ENCODE measurements at regions not wholly inside any gene's neighbourhood (a gene's known extent, or its start where the extent isn't known, plus 50 kb on each side); places are given as distances from the start of the nearest gene placed in this dataset.

DNA sequence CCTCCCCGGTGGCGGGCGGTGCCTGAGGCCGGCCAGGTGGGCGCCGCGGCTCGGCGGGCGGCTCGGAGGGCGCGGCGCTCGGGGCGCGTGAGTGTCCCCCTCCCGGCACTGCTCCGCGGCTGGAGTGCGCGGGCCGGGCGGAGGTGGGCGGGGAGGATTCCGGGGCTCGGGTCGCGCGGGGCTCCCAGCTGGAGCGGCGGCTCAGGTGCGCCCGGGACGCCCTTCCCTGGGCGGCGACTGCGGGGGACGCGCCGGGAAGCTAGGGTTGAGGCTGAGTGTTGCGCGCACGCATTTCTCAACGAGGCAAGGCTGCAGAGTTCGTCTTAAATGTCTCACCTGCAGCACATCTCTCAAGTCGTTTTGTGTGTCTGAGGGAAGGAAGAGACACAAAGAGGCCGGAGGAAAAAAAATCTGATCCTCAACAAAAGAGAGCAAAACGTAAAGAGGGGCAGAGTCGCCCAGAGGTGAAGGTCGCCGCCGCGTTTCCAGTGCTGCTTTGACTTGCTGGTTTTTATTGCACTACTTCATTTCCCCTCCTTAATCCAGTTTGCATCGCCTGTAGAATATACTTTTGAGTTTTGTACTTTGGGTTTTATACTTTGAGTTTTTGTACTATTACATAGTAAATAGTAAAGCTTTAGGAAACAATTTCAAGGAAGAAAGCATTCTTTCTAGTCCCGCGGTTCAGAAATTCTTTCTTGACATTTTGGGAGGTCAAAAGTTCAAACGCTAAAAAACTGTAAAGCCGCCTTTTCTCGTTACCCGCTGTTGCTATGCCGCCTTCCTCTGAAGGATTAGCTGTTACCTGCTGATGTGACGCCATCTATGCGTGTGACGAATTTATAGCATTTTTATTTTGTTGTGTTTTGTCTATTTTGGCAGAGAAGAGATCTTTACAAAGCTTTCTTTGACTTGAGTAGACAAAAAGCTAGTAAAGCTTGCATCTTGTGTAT is 106.5 kb upstream of the STOX2 start:
- H3K36me3 ChIP-seq (ENCODE audit: control insufficient read depth, insufficient read depth, low read length), result no peaks in the 10 kb centered on the region
- no peak overlapping the region for H3K4me2 ChIP-seq (ENCODE audit: insufficient read depth, low read length)
- H3K27me3 ChIP-seq (ENCODE audit: control insufficient read depth in 2 of 2, insufficient read depth in 2 of 2, low read length in 2 of 2), result peaks cover 10 to 26% of the 10 kb centered on the region in 2 experiments; a peak in 4 of 5 replicates
- CTCF ChIA-PET (ENCODE audit: low intra/inter-chr PET ratio), result no interaction called here
- H3K4me3 ChIP-seq, result no peak overlapping the region
- FAIRE-seq (no peak), ATAC-seq (no peak), DNase-seq (ENCODE audit: extremely low read depth in 1 of 4, low spot score in 3 of 4) (no peak)
- H4K20me1 ChIP-seq (replicated peaks; ENCODE audit: control insufficient read depth, insufficient read depth, low read length), result no peaks in the 10 kb centered on the region
- no peak overlapping the region for H2AFZ ChIP-seq (ENCODE audit: low read depth, low read length)
- TF ChIP-seq ZNF668 (CRISPR knock-in tag; IDR thresholded peaks at IDR 0.05), result no peak
- TF ChIP-seq ZNF124 (CRISPR knock-in tag; IDR thresholded peaks at IDR 0.05), result no peak
- H3K79me2 ChIP-seq (ENCODE audit: control insufficient read depth, insufficient read depth, low read length), result no peaks in the 10 kb centered on the region
- POLR2A ChIA-PET, result no interaction called here
- H3K9ac ChIP-seq (ENCODE audit: insufficient read depth in 1 of 2, low read depth in 2 of 2, low read length in 2 of 2), result no peak overlapping the region
- BruUV-seq (replicated peaks), result no TSS peak
- 28% methylated on average over 59 of the region's 65 CpGs for WGBS (ENCODE audit: insufficient coverage, low coverage, missing lambda C conversion rate)
- no peaks in the 10 kb centered on the region for H3K9me3 ChIP-seq (replicated peaks; ENCODE audit: control insufficient read depth, insufficient read depth, low read depth, low read length)
- intact Hi-C loops (cut with micrococcal nuclease), result no loop called here
- peaks cover 0 to 11% of the 10 kb centered on the region in 2 experiments; a peak in 2 of 5 replicates for H3K4me1 ChIP-seq (replicated peaks in 1 of 2; ENCODE audit: control insufficient read depth in 2 of 2, insufficient read depth in 2 of 2, low read length in 2 of 2)
- in situ Hi-C loops (cut with MboI), result no loop called here
- no peaks in the 10 kb centered on the region for H3K9me1 ChIP-seq (ENCODE audit: control insufficient read depth, insufficient read depth, low read length)
- H3K27ac ChIP-seq (ENCODE audit: extremely low read depth, low read depth, low read length), result no peak overlapping the region

DNA sequence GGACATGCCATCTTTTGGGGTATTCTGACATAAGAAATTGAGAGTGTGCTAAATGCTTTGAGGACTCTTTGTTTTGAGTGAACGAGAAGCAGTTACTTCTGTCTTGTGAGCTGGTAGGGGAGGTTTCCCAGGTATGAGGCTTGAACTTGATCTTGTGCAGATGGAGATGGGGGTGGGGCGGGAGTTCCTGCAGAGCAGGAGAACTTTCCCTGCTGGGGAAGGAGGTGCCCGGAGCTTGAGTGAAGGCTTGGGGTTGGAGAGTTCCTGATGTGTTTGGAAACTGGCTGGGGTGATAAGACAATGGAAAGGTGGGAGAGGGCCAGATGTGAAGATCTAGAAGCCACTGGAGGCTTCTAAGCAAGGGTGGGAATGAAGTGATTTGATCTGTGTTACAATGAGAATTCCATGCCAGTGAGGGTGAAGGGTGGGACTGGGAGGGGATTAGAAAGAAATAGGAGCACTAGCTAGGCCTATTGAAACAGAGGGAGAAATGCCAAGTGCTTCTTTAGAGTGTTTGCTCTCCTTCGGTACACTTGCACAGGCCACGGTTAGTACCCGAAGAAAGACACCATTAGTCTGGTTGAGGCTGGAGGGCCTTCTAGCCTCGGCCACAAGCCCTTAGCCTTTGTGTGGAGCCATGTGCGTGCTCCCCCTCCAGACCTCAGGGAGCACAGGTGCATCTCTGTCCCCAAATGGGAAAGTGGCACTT is 103.5 kb upstream of the STOX2 start:
- Histone ChIP-seq H3K9me3 (replicated peaks; ENCODE audit: control insufficient read depth, insufficient read depth, low read depth, low read length) (no peaks in the 10 kb centered on the region), H3K36me3 (ENCODE audit: control insufficient read depth, insufficient read depth, low read length) (no peaks in the 10 kb centered on the region), H3K27me3 (ENCODE audit: control insufficient read depth in 2 of 2, insufficient read depth in 2 of 2, low read length in 2 of 2) (peaks cover 15 to 31% of the 10 kb centered on the region in 2 experiments; a peak in 4 of 5 replicates), H2AFZ (ENCODE audit: low read depth, low read length) (no peak overlapping the region), H3K4me1 (replicated peaks in 1 of 2; ENCODE audit: control insufficient read depth in 2 of 2, insufficient read depth in 2 of 2, low read length in 2 of 2) (peaks cover 0 to 11% of the 10 kb centered on the region in 2 experiments; a peak in 1 of 5 replicates), H3K9ac (ENCODE audit: insufficient read depth in 1 of 2, low read depth in 2 of 2, low read length in 2 of 2) (no peak overlapping the region), H4K20me1 (replicated peaks; ENCODE audit: control insufficient read depth, insufficient read depth, low read length) (no peaks in the 10 kb centered on the region), H3K4me3 (no peak overlapping the region), H3K79me2 (ENCODE audit: control insufficient read depth, insufficient read depth, low read length) (no peaks in the 10 kb centered on the region), H3K4me2 (ENCODE audit: insufficient read depth, low read length) (no peak overlapping the region), H3K27ac (ENCODE audit: extremely low read depth, low read depth, low read length) (no peak overlapping the region), H3K9me1 (ENCODE audit: control insufficient read depth, insufficient read depth, low read length) (no peaks in the 10 kb centered on the region)
- BruUV-seq (replicated peaks), result no TSS peak
- ChIA-PET POLR2A (no interaction called here), CTCF (ENCODE audit: low intra/inter-chr PET ratio) (no interaction called here)
- no peak for DNase-seq (ENCODE audit: extremely low read depth in 1 of 4, low spot score in 3 of 4)
- ATAC-seq, result no peak
- in situ Hi-C loops (cut with MboI) (no loop called here), intact Hi-C loops (cut with micrococcal nuclease) (no loop called here)
- no peak for FAIRE-seq
- WGBS (ENCODE audit: insufficient coverage, low coverage, missing lambda C conversion rate), result 1% methylated on average over 8 of the region's 8 CpGs
- TF ChIP-seq GABPA (tag; conservative IDR thresholded peaks at IDR 0.05; ENCODE audit: low read depth) (no peak), E2F3 (CRISPR knock-in tag; IDR thresholded peaks at IDR 0.05) (no peak), GTF2E2 (tag; IDR thresholded peaks at IDR 0.05) (no peak), PHF21A (IDR thresholded peaks at IDR 0.05; ENCODE audit: borderline replicate concordance, low read depth) (no peak), PRMT5 (CRISPR knock-in tag; IDR thresholded peaks at IDR 0.05) (no peak), ZNF274 (IDR thresholded peaks at IDR 0.05; ENCODE audit: borderline replicate concordance, low read depth, low read length) (no peak), POLR2AphosphoS2 (IDR thresholded peaks at IDR 0.05; ENCODE audit: low read length) (no peak), HNRNPK (IDR thresholded peaks at IDR 0.05; ENCODE audit: low read depth, low read length, poor library complexity, severe bottlenecking) (no peak)
- TF ChIP-seq, protein P1, sequence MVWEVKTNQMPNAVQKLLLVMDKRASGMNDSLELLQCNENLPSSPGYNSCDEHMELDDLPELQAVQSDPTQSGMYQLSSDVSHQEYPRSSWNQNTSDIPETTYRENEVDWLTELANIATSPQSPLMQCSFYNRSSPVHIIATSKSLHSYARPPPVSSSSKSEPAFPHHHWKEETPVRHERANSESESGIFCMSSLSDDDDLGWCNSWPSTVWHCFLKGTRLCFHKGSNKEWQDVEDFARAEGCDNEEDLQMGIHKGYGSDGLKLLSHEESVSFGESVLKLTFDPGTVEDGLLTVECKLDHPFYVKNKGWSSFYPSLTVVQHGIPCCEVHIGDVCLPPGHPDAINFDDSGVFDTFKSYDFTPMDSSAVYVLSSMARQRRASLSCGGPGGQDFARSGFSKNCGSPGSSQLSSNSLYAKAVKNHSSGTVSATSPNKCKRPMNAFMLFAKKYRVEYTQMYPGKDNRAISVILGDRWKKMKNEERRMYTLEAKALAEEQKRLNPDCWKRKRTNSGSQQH (CRISPR knock-in tag; IDR thresholded peaks at IDR 0.05), result no peak
- TF ChIP-seq, protein P2, sequence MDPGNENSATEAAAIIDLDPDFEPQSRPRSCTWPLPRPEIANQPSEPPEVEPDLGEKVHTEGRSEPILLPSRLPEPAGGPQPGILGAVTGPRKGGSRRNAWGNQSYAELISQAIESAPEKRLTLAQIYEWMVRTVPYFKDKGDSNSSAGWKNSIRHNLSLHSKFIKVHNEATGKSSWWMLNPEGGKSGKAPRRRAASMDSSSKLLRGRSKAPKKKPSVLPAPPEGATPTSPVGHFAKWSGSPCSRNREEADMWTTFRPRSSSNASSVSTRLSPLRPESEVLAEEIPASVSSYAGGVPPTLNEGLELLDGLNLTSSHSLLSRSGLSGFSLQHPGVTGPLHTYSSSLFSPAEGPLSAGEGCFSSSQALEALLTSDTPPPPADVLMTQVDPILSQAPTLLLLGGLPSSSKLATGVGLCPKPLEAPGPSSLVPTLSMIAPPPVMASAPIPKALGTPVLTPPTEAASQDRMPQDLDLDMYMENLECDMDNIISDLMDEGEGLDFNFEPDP (CRISPR knock-in tag; IDR thresholded peaks at IDR 0.05), result no peak
